ENCODE measurements at regions not wholly inside any gene's neighbourhood (a gene's known extent, or its start where the extent isn't known, plus 50 kb on each side); places are given as distances from the start of the nearest gene placed in this dataset.

DNA sequence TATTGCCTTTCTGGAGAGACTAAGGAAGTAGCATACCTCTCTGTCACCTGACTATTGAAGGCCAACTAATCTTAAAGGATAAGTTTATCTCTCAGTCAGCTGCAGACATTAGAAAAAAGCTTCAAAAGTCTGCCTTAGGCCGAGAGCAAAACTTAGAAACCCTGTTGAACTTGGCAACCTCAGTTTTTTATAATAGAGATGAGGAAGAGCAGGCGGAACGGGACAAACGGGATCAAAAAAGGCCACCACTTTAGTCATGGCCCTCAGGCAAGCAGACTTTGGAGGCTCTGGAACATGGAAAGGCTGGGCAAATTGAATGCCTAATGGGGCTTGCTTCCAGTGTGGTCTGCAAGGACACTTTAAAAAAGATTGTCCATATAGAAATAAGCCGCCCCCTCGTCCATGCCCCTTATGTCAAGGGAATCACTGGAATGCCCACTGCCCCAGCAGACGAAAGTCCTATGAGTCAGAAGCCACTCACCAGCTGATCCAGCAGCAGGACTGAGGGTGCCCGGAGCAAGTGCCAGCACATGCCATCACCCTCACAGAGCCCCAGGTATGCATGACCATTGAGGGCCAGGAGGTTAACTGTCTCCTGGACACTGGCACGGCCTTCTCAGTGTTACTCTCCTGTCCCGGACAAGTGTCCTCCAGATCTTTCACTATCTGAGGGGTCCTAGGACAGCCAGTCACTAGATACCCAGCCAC, 61.5 kb upstream of the FAM98A start:
- no peak overlapping the region for H3K4me3 ChIP-seq (ENCODE audit: low read depth in 1 of 3, low read length in 3 of 3)
- no peaks in the 10 kb centered on the region for H3K36me3 ChIP-seq (ENCODE audit: control insufficient read depth in 4 of 4, insufficient read depth in 3 of 4, low read depth in 1 of 4, low read length in 3 of 4)
- H3K27me3 ChIP-seq (ENCODE audit: control insufficient read depth in 4 of 4, insufficient read depth in 4 of 4, low read length in 3 of 4) = no peaks in the 10 kb centered on the region
- no peak overlapping the region for H3K27ac ChIP-seq (ENCODE audit: low read depth in 1 of 2, low read length in 2 of 2)
- 85% methylated on average over 10 of the region's 10 CpGs for WGBS
- peaks cover 0 to 1% (median 0%) of the 10 kb centered on the region in 4 donors for H3K9me3 ChIP-seq (ENCODE audit: control insufficient read depth in 4 of 4, low read length in 3 of 4)
- H3K9ac ChIP-seq (ENCODE audit: low read depth in 1 of 2, low read length in 2 of 2) = no peak overlapping the region
- no peaks in the 10 kb centered on the region for H3K4me1 ChIP-seq (ENCODE audit: control insufficient read depth in 4 of 4, insufficient read depth in 4 of 4, low read length in 3 of 4)
- TF ChIP-seq SP1 (IDR thresholded peaks at IDR 0.05) (no peak), FOXA1 (IDR thresholded peaks at IDR 0.05) (no peak), TAF1 (conservative IDR thresholded peaks at IDR 0.05) (no peak), EGR1 (IDR thresholded peaks at IDR 0.05; ENCODE audit: low read depth in 2 of 2) (no peak), HNF4A (conservative IDR thresholded peaks at IDR 0.05) (no peak), HNF4G (IDR thresholded peaks at IDR 0.05) (no peak), ZBTB33 (IDR thresholded peaks at IDR 0.05) (no peak)
- TF ChIP-seq, protein P1, sequence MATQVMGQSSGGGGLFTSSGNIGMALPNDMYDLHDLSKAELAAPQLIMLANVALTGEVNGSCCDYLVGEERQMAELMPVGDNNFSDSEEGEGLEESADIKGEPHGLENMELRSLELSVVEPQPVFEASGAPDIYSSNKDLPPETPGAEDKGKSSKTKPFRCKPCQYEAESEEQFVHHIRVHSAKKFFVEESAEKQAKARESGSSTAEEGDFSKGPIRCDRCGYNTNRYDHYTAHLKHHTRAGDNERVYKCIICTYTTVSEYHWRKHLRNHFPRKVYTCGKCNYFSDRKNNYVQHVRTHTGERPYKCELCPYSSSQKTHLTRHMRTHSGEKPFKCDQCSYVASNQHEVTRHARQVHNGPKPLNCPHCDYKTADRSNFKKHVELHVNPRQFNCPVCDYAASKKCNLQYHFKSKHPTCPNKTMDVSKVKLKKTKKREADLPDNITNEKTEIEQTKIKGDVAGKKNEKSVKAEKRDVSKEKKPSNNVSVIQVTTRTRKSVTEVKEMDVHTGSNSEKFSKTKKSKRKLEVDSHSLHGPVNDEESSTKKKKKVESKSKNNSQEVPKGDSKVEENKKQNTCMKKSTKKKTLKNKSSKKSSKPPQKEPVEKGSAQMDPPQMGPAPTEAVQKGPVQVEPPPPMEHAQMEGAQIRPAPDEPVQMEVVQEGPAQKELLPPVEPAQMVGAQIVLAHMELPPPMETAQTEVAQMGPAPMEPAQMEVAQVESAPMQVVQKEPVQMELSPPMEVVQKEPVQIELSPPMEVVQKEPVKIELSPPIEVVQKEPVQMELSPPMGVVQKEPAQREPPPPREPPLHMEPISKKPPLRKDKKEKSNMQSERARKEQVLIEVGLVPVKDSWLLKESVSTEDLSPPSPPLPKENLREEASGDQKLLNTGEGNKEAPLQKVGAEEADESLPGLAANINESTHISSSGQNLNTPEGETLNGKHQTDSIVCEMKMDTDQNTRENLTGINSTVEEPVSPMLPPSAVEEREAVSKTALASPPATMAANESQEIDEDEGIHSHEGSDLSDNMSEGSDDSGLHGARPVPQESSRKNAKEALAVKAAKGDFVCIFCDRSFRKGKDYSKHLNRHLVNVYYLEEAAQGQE (IDR thresholded peaks at IDR 0.05) = no peak
- DNase-seq (ENCODE audit: low spot score) = no peak

DNA sequence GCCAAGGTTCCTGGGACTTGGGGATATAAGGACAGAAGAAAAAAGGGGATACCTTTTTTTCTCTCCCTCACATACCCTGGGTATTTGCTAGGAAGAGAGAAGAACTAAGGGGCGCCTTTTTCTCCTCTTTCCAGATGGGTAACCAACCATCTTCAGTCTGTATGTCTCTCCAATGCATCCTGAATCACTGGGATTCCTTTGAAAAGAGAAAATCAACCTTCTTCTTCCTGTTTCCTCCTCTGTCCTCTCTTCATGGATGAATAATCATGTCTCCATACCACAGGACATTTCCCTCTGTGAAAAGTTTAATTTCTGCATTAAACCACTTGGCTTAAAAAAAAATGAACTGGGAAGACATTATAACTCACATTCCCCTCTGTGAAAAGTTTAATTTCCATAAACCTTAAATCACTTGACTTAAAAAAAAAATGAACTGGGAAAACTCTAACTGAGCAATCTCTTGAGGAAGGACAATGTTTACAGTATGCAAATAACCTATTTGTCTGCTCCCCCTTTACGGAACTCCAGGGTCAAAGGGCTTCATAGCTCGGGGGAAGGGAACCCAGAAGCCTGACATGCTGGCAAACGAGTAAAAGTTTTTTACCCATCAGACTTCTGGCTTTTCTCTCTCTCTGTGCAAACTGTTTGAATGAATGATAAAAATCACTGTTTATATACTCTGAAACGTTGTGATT, 56.7 kb upstream of the FAM98A start:
- DNase-seq (ENCODE audit: low spot score) = no peak

DNA sequence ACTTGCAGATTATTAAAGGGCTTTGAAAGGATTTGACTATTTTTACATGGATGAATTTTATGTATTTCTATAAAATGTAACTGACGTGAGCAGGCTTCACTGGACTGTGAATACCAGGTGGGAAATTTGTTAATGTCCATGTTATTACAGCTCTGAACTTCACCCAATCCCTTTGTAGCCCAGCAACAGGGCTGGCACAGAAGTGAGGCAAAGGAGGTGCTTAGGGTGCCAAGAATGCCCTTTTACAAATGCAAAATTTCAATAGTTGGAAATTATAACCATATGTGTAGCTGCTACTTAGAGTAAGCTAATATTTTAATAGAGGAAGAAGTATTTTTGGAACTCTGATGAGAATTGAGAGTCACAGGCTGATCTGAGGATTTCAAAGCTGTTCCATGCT, 53.7 kb upstream of the FAM98A start:
- Histone ChIP-seq H3K27ac (ENCODE audit: low read depth in 1 of 2, low read length in 2 of 2) (no peak overlapping the region), H3K9ac (ENCODE audit: low read depth in 1 of 2, low read length in 2 of 2) (no peak overlapping the region), H3K27me3 (ENCODE audit: control insufficient read depth in 4 of 4, insufficient read depth in 4 of 4, low read length in 3 of 4) (peaks cover 0 to 2% (median 0%) of the 10 kb centered on the region in 4 donors), H3K36me3 (ENCODE audit: control insufficient read depth in 4 of 4, insufficient read depth in 3 of 4, low read depth in 1 of 4, low read length in 3 of 4) (no peaks in the 10 kb centered on the region), H3K9me3 (ENCODE audit: control insufficient read depth in 4 of 4, low read length in 3 of 4) (peaks cover 5 to 22% (median 7%) of the 10 kb centered on the region in 4 donors), H3K4me1 (ENCODE audit: control insufficient read depth in 4 of 4, insufficient read depth in 4 of 4, low read length in 3 of 4) (no peaks in the 10 kb centered on the region), H3K4me3 (ENCODE audit: low read depth in 1 of 3, low read length in 3 of 3) (no peak overlapping the region)
- no peak for DNase-seq (ENCODE audit: low spot score)
- WGBS = 79% methylated on average over 1 of the region's 1 CpG
- TF ChIP-seq ATF3 (IDR thresholded peaks at IDR 0.05) (no peak), RAD21 (IDR thresholded peaks at IDR 0.05) (no peak), RXRA (IDR thresholded peaks at IDR 0.05) (no peak), HNF4A (conservative IDR thresholded peaks at IDR 0.05) (no peak), JUND (IDR thresholded peaks at IDR 0.05) (no peak), ZBTB33 (IDR thresholded peaks at IDR 0.05) (no peak), HNF4G (IDR thresholded peaks at IDR 0.05) (no peak), EGR1 (IDR thresholded peaks at IDR 0.05; ENCODE audit: low read depth in 2 of 2) (no peak), TAF1 (conservative IDR thresholded peaks at IDR 0.05) (no peak)
- TF ChIP-seq, protein P2, sequence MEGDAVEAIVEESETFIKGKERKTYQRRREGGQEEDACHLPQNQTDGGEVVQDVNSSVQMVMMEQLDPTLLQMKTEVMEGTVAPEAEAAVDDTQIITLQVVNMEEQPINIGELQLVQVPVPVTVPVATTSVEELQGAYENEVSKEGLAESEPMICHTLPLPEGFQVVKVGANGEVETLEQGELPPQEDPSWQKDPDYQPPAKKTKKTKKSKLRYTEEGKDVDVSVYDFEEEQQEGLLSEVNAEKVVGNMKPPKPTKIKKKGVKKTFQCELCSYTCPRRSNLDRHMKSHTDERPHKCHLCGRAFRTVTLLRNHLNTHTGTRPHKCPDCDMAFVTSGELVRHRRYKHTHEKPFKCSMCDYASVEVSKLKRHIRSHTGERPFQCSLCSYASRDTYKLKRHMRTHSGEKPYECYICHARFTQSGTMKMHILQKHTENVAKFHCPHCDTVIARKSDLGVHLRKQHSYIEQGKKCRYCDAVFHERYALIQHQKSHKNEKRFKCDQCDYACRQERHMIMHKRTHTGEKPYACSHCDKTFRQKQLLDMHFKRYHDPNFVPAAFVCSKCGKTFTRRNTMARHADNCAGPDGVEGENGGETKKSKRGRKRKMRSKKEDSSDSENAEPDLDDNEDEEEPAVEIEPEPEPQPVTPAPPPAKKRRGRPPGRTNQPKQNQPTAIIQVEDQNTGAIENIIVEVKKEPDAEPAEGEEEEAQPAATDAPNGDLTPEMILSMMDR (IDR thresholded peaks at IDR 0.05; ENCODE audit: low read depth, low read length, missing input control) = no peak

More for the DNA sequence above, 56.7 kb upstream of the FAM98A start:
- Histone ChIP-seq H3K36me3 (ENCODE audit: control insufficient read depth in 4 of 4, insufficient read depth in 3 of 4, low read depth in 1 of 4, low read length in 3 of 4) (no peaks in the 10 kb centered on the region), H3K27me3 (ENCODE audit: control insufficient read depth in 4 of 4, insufficient read depth in 4 of 4, low read length in 3 of 4) (no peaks in the 10 kb centered on the region), H3K9me3 (ENCODE audit: control insufficient read depth in 4 of 4, low read length in 3 of 4) (peaks cover 5 to 22% (median 7%) of the 10 kb centered on the region in 4 donors), H3K4me3 (ENCODE audit: low read depth in 1 of 3, low read length in 3 of 3) (no peak overlapping the region), H3K27ac (ENCODE audit: low read depth in 1 of 2, low read length in 2 of 2) (no peak overlapping the region), H3K4me1 (ENCODE audit: control insufficient read depth in 4 of 4, insufficient read depth in 4 of 4, low read length in 3 of 4) (no peaks in the 10 kb centered on the region), H3K9ac (ENCODE audit: low read depth in 1 of 2, low read length in 2 of 2) (no peak overlapping the region)
- TF ChIP-seq EGR1 (IDR thresholded peaks at IDR 0.05; ENCODE audit: low read depth in 2 of 2) (no peak), GABPA (IDR thresholded peaks at IDR 0.05 in 1 of 2, conservative IDR thresholded peaks at IDR 0.05 in 1 of 2) (no peak)
- WGBS = 51% methylated on average over 5 of the region's 5 CpGs
